Left ventricle myocardium inferior (tissue), 1 donor: ENCODE measurements at regions not wholly inside any gene's neighbourhood (a gene's known extent, or its start where the extent isn't known, plus 50 kb on each side); places are given as distances from the start of the nearest gene placed in this dataset.

Source experiments
- DNase-seq: peaks from one replicate; pipeline ENCODE4 v3.0.0-alpha.2; 2020
- H3K27ac ChIP-seq: fragments of 200-600 bp; replicated peaks from 2 replicates; pipeline ENCODE4 v1.8.0; 2021
- H3K27me3 ChIP-seq: fragments of 200-600 bp; 2 replicates; pipeline ENCODE4 v1.8.0; 2021; ENCODE audit warnings: low read depth
- H3K36me3 ChIP-seq: fragments of 200-600 bp; 2 replicates; pipeline ENCODE4 v1.8.0; 2021
- H3K4me1 ChIP-seq: fragments of 200-600 bp; 2 replicates; pipeline ENCODE4 v1.8.0; 2021
- H3K4me3 ChIP-seq: fragments of 200-600 bp; 2 replicates; pipeline ENCODE4 v1.8.0; 2021; ENCODE audit warnings: mild to moderate bottlenecking, moderate library complexity
- H3K9me3 ChIP-seq: fragments of 200-600 bp; replicated peaks from 2 replicates; pipeline ENCODE4 v1.8.0; 2021
- intact Hi-C: fragments of 100-400 bp; cut with micrococcal nuclease; formaldehyde crosslinking; loops from one replicate; pipeline ENCODE4 v1.11.0; 2022
- TF ChIP-seq, protein P1 (sequence below): fragments of 200-600 bp; IDR thresholded peaks from 2 replicates; pipeline ENCODE4 v1.8.0; 2021; ENCODE audit warnings: antibody characterized with exemption, mild to moderate bottlenecking, borderline replicate concordance
- donor health status: DM: no; HTN: yes; CAD: no; lungs with severe emphysema.

DNA sequence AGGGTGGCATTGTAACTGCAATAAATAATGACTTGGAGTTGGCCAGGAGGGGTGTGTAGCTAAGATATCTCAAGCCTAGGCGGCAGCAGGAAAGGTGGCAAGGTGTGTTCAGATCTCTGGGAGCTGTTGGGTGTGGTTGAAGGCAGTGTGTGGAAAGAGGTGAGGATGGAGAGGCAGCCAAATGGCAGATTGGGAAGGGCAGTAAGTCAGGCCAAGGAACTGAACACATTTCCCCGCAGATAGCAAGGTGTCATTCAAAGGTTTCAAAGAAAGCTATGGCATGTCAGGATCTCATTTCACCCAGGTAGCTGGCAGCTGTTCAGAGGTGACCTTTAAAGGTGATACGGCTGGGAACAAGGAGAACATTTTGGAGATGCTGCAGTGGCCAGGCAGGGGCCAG, 586.0 kb upstream of the MGMT start:
- Histone ChIP-seq H3K27ac (no peak overlapping the region), H3K4me1 (no peaks in the 10 kb centered on the region), H3K9me3 (no peaks in the 10 kb centered on the region), H3K4me3 (no peak overlapping the region), H3K36me3 (no peaks in the 10 kb centered on the region), H3K27me3 (peaks cover 21% of the 10 kb centered on the region)
- intact Hi-C loops = no loop called here
- DNase-seq = no peak
- TF ChIP-seq, protein P1, sequence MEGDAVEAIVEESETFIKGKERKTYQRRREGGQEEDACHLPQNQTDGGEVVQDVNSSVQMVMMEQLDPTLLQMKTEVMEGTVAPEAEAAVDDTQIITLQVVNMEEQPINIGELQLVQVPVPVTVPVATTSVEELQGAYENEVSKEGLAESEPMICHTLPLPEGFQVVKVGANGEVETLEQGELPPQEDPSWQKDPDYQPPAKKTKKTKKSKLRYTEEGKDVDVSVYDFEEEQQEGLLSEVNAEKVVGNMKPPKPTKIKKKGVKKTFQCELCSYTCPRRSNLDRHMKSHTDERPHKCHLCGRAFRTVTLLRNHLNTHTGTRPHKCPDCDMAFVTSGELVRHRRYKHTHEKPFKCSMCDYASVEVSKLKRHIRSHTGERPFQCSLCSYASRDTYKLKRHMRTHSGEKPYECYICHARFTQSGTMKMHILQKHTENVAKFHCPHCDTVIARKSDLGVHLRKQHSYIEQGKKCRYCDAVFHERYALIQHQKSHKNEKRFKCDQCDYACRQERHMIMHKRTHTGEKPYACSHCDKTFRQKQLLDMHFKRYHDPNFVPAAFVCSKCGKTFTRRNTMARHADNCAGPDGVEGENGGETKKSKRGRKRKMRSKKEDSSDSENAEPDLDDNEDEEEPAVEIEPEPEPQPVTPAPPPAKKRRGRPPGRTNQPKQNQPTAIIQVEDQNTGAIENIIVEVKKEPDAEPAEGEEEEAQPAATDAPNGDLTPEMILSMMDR = no peak

DNA sequence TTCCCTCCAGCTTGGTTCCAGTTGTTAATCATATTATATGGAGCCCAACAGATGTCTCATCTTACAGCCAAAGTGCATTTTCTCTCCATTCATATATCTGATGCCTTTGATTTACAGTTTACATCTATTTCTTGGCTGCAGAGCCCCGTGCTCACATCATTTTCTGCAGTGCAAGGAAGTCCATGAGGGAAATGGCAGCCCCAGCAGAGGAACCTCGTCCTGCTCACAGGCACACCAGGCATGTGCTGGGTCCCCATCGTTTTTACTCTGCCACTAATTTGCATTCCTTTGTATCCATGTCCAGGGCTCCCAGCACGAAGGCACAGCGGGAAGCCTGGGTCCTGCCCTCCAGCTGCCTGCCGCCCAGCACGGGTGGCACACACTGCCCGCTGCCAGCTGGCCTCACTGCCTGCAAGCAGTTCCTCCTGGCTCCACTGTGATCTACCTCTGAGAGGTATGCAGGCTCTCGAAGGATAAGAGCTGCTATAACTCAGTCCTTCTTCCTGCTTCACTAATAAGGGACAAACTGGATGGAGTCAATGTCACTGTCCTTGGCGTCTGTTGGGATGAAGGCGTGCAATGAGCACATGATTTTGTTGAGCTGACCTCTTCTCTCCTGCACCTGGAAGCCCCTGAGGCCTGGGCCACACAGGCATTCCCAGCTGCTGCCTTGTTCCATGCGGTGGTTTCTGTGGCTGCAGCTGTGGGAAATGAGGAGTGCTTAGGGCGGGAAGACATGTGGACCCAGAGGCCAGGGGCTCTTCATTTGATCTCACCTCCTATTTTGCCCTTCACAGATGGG, 583.6 kb upstream of the MGMT start:
- H3K27ac ChIP-seq = no peak overlapping the region
- TF ChIP-seq, protein P1 = no peak
- no peaks in the 10 kb centered on the region for H3K36me3 ChIP-seq
- H3K9me3 ChIP-seq = peaks cover 7% of the 10 kb centered on the region
- intact Hi-C loops = no loop called here
- no peaks in the 10 kb centered on the region for H3K4me1 ChIP-seq
- H3K27me3 ChIP-seq = peaks cover 21% of the 10 kb centered on the region
- no peak overlapping the region for H3K4me3 ChIP-seq
- DNase-seq = no peak

DNA sequence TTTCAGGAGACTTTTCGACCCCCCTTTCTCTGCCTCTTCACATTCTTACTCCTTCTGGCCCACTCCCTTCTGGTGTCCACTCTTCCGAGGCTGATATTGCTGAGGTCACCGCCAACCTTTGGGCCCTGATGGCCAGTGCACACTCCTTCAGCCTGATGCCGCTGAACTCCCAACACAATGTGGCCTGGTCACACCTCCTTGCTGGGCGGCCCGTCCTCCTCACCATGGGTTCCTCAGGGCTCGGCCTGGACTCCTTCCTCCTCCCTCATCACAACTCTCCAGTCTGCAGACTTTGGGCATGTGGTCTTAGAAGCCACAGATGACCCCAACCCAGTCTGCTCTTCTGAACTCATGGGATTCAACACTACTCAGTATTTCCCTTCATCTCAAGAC, 583.0 kb upstream of the MGMT start:
- peaks cover 13% of the 10 kb centered on the region for H3K9me3 ChIP-seq
- TF ChIP-seq, protein P1 = no peak
- H3K36me3 ChIP-seq = no peaks in the 10 kb centered on the region
- no peaks in the 10 kb centered on the region for H3K4me1 ChIP-seq
- H3K4me3 ChIP-seq = no peak overlapping the region
- H3K27ac ChIP-seq = no peak overlapping the region
- intact Hi-C loops = no loop called here
- no peak for DNase-seq
- H3K27me3 ChIP-seq = peaks cover 16% of the 10 kb centered on the region

DNA sequence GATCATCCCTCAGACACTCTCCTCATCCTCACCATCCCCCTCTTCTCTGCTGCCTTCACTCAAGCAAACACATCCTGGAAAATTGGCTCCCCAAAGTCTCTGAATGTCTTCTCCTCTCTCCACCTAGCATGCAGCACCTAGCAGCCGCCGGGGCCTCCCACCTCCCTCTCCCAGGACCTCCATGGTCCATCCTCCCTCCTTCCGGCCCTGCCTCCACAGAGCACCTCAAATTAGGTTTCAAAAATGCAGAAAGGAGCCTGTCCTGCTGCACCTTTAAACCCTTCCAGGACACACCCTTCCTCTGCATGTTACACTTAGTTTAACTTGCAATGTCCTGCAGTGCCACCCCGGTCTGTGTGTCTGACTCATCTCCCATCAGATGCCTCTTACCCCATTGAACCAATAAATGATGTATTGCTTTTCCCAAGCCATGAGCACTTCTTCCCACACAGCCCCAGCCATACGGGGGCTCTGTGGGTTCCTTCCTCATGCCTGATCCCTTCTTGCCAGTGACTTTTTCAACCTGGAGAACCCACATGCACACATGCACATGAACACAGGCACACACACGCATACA, 582.5 kb upstream of the MGMT start:
- TF ChIP-seq, protein P1 = no peak
- Histone ChIP-seq H3K4me3 (no peak overlapping the region), H3K4me1 (no peaks in the 10 kb centered on the region), H3K9me3 (peaks cover 19% of the 10 kb centered on the region), H3K27ac (no peak overlapping the region), H3K27me3 (peaks cover 10% of the 10 kb centered on the region), H3K36me3 (no peaks in the 10 kb centered on the region)
- intact Hi-C loops = no loop called here
- no peak for DNase-seq

DNA sequence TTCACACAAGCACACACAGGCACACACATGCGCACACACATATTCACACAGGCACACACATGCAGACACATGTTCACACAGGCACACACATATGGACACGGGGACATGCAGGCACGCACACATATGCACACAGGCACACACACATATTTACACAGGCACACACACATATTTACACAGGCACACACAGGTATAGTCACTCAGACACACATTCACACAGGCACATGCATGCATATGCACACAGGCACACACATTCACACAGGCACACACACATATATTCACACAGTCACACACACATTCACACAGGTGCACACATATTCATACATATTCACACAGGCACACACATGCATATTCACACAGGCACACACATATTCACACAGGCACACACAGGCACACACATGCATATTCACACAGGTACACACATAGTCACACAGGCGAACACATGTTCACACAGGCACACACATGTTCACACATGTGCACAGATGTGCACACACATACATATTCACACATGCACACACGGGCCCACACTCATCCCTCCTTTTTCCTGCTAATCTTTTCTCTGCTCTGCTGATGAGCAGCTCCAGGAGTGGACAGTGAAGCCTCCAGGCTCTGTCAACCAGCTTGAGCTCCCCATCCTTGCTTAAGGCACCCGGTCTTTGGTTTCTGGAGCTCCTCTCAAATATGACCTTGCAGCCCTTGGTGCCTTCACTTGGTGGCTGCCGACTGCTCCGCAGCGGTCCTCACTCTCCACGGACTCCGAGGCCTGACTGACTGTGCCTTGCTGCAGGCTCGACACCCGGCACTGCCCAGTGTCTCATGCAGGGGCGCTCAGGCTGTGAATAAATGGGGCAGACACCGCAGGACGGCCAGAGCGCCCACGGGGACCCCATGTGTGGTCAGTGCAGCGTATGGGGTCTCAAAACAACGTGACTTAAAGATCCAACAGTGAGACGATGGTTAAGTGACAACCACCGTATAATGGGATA, 581.2 kb upstream of the MGMT start:
- peaks cover 10% of the 10 kb centered on the region for H3K27me3 ChIP-seq
- no peak overlapping the region for H3K4me3 ChIP-seq
- DNase-seq = no peak
- H3K27ac ChIP-seq = no peak overlapping the region
- H3K4me1 ChIP-seq = no peaks in the 10 kb centered on the region
- peaks cover 22% of the 10 kb centered on the region for H3K9me3 ChIP-seq
- TF ChIP-seq, protein P1 = no peak
- intact Hi-C loops = no loop called here
- no peaks in the 10 kb centered on the region for H3K36me3 ChIP-seq
